Tibial nerve (tissue), 4 donors: ENCODE measurements at regions not wholly inside any gene's neighbourhood (a gene's known extent, or its start where the extent isn't known, plus 50 kb on each side); places are given as distances from the start of the nearest gene placed in this dataset.

Experiments used
- EP300 ChIP-seq, 2 donors: sonication (generic); formaldehyde crosslinking; IDR thresholded peaks; one replicate each; pipeline ENCODE4 v1.6.1; 2017; ENCODE audit warnings: antibody characterized with exemption in 2 of 2, mild to moderate bottlenecking in 1 of 2
- POLR2A ChIP-seq, 2 donors: fragments of 450-650 bp; IDR thresholded peaks; one replicate each; pipeline ENCODE4 v1.6.1; 2017; ENCODE audit warnings: antibody characterized with exemption in 2 of 2, mild to moderate bottlenecking in 2 of 2, moderate library complexity in 2 of 2
- TF ChIP-seq, protein P1 (sequence below), 5 experiments: fragments of 200-600 bp in 3 of 5; fragments of 450-650 bp in 2 of 5; sonication (generic) in 3 of 5; IDR thresholded peaks; one replicate each; pipeline ENCODE4 v1.5.1; 2016 to 2019; ENCODE audit warnings: antibody characterized with exemption in 5 of 5, mild to moderate bottlenecking in 3 of 5, moderate library complexity in 2 of 5

DNA sequence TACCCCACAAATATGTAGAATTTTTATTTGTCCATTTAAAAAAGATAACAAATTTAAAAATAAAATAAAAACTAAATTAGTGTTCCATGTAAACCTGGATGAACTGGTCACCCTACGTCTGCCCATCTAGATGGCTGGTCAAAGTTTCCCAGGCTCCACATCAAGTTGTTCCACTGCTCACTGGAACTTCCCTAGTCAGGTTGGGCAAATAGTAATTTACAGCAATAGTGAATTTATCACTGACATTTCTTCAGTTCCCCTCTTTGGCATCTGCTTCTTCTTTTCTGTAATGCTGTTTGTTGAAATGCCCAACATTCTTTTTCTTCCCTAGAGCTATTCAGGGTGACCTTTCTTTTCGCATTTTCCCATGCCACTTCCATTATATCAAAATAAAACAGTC is 272.7 kb upstream of the BTG1 start:
- TF ChIP-seq POLR2A (IDR thresholded peaks at IDR 0.05), result no peak
- TF ChIP-seq, protein P1, sequence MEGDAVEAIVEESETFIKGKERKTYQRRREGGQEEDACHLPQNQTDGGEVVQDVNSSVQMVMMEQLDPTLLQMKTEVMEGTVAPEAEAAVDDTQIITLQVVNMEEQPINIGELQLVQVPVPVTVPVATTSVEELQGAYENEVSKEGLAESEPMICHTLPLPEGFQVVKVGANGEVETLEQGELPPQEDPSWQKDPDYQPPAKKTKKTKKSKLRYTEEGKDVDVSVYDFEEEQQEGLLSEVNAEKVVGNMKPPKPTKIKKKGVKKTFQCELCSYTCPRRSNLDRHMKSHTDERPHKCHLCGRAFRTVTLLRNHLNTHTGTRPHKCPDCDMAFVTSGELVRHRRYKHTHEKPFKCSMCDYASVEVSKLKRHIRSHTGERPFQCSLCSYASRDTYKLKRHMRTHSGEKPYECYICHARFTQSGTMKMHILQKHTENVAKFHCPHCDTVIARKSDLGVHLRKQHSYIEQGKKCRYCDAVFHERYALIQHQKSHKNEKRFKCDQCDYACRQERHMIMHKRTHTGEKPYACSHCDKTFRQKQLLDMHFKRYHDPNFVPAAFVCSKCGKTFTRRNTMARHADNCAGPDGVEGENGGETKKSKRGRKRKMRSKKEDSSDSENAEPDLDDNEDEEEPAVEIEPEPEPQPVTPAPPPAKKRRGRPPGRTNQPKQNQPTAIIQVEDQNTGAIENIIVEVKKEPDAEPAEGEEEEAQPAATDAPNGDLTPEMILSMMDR (IDR thresholded peaks at IDR 0.05), result no peak
- TF ChIP-seq EP300 (IDR thresholded peaks at IDR 0.05), result no peak
